ENCODE measurements at regions not wholly inside any gene's neighbourhood (a gene's known extent, or its start where the extent isn't known, plus 50 kb on each side); places are given as distances from the start of the nearest gene placed in this dataset.
"Not testable (repeated sequence)": the region's sequence is repeated elsewhere in the genome, so short reads cannot be mapped to it uniquely, and the experiment has no call there.

DNA sequence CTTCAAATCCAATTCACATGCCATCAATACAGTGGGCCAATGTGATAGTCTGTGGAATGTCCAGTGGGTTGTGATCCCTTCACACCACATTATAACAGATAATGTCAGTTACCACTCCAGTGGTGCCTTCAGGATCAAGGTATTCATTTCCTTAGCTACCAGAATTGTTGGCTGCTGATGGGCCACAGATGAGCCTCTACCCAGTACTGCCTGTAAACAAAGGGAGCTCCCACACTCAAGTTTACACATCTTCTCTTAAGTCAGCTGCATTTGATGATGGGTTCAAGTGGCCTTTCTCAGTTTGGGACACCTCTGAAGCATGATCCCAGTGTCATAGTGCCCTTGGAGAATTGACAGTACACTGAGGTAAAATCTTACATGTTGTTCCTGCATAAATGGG lies 477.0 kb upstream of the CD180 start:
- DNase-seq, result no peak

DNA sequence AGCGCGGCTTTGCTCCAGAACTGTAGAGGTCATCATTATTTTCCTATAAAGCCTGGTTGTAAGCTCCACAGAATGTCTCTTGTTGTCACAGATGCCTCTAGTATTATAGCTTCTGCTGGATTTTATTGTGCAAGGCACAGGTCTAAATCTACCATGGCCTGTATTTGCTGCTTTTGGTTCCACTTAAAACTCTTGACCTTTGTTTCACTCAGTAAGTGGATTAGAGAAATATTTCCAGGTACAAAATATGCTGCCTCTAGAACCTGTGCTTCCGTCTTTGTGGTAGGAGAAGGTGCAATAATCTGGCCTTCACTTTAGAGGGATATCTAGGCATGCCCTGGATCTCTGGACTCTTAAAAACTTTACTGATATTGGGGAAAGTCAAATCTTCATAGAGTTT lies 476.6 kb upstream of the CD180 start:
- DNase-seq, result no peak

DNA sequence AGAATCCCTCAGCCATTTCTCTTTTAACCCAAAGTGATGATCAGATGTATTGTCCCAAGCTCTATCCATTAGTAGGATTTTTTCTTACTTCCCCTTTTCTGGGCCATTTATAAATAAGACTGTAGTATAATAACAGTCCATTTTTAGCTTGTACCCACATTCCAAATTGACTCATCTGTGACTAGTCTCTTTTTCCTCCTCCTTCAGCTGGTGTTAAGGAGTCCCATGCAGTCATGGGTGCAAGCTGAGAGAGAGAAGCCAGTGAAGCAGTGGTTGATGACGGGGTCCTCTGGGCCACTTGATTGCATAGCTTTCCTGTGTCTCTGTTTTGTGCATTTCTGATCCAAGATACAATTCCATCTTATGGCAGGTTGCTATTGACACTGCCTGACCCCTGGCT lies 476.0 kb upstream of the CD180 start:
- no peak for DNase-seq

DNA sequence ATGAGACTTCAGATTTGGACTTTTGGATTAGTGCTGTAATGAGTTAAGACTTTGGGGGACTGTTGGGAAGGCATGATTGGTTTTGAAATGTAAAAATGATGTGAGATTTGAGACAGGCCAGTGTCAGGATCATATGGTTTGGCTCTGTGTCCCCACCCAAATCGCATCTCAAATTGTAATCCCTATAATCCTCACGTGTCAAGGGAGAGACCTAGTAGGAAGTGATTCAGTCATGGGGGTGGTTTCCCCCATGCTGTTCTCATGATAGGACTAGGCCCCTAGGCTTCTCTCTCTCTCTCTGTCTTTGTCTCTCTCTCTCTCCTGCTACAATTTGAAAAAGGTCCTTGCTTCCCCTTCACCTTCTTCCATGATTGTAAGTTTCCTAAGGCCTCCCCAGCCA lies 473.3 kb upstream of the CD180 start:
- no peak for DNase-seq

DNA sequence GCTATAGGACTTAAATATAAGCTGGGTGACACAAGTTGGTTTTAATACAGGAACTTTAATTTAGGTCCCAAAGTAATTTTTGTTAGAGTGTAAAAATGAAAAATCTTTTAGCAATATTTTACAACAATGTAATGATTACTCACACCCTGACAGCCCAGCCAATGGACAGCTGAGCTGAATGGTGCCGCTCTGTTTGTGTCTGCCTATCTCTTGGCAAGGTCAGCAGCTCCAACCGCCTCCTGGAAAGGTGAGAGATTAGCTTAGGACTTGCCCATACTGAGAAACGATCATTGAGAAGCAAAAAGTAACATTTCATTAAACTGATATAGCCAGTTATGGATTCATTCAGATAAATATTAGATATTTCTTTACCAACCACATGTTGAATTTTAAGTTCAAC lies 463.6 kb upstream of the CD180 start:
- DNase-seq, result no peak

DNA sequence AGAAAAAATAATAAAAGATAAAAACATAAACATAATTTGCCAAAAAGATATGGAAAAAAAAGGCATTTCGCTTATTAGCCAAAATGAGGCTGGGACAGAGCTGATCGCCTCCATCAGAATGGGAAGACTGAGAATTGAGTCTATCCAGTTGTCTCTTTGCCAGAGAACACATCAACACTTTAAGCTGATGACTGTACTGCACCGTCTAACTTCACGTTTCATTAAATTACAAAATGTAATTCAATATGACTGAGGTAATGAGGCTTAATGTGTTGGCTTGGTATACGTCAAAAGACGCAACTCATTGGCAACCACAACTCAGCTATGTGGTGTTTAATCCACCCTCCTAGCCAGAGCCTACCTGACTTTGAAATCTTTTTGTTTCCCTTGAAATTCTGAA lies 462.7 kb upstream of the CD180 start:
- no peak for DNase-seq

DNA sequence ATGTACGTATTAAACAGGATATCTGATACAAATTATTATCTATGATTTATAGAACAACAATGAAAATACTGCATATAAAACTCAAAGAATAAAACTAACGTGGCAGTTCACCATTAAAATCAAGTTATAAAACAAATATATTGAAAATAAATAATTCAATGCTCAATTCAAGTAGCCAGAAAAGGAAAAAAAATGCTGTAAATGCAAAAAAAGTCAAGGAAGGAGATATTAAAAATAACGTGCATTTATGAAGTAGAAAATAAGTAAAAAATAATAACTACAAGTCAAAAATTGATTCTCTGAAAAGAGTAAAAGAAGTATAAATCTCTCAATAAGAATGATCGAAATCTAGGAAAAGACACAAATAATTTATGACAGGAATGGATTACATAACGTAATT lies 460.5 kb upstream of the CD180 start:
- no peak for DNase-seq

DNA sequence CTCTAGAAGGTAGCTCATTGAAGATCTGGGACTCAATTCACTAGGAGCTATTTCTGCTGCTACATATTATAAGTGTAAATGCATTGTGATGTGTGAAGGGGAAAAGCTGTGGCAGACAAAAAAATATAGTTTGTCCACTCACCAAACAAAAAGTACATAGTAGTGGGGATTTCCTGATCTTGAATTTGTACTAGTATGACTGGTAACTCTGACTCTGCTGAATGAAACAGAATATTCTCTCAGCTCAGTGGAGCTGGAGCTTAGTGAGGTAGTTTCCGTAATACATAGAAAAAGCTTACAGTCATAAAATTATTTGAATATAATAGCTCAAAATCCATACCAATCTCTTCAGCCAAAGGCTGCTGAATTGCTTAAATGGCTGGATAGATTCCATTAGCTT lies 455.6 kb upstream of the CD180 start:
- no peak for DNase-seq

DNA sequence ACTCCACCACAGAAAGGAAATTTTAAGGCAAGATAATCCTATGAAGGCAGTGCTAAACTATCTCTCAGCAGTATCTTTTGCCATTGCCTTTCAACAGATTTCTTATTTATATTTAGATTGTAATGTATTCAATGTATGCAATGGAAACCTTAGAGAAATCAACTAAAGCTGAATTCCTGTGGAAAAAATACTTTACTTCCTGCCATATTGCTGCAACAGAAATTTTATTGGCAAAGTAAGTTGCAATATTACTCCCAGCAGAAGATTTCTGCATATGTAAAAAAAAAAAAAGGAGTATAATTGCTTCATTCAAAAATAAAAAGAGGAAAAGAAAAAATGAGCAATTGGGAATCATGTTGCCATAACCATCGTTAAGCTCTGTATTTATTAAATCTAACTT lies 454.6 kb upstream of the CD180 start:
- DNase-seq, result no peak

DNA sequence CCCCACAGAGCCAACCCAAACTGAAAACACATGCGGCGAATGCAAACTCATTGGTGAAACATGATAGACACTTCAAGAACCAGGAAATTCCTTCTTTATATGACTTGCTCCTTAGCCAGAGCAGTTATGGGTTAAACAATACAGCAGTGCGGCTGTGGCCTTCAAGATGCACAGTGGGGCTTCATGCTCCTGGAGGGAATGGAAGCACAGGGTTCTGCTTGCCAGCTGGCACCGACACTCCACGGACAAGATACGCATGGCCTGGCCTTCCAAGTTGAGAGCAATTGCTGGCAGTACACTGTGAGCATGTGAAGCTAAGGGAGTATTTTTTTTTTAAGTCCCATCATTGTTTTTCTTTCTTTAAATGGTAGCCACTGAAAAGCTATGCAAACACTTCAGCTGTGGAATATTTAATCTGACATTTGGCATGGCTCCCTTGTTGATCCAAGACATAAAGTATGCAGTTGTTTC lies 451.6 kb upstream of the CD180 start:
- DNase-seq, result peak; percentile 45

DNA sequence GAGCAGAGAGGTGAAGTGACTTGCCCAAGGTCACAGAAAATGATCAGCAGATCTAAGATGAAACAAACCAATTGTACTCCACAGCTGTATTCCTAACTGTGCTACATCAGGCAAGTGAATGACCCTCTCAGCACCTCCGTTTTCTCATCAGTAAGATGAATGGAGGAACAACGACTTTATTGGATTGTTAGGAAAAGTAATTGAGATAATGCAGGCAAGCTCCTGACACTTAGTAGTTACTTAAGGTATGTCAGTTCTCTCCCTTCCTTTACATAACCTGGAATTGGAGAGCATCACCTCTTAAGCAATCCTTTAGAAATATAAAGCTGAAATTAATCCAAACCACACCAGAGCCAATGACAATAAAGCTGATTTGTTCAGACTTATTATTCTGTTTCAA lies 451.2 kb upstream of the CD180 start:
- no peak for DNase-seq

DNA sequence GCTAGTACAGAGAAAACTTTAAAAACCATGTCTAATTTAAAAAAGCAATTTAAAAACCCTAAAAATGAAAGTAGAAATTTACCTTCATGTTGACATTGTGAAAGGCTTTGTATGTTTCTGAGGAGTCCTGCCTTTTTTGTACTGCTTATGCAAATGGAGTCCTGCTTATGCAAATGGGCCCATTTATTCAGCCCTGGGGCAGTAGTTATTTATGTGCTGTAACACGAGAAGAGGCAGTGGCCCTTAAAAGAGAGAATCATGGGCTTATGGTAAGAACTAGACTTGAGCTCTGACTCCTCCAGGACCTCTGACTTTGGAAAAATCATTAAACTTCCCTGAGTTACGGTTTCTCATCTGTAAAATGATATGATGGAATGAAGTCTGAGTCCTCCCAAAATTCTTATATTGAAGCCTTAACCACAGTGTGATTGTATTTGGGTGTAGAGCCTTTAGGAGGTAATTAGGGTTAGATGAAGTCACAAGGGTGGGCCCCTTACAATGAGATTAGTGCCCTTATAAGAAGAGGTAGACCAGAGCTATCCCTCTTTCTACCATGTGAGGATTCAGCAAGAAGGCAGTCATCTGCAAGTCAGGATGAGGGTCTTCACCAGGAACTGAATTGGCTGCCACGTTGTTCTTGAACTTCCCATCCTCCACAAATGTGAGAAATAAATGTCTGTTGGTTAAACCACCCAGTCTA lies 447.8 kb upstream of the CD180 start:
- DNase-seq, result no peak

DNA sequence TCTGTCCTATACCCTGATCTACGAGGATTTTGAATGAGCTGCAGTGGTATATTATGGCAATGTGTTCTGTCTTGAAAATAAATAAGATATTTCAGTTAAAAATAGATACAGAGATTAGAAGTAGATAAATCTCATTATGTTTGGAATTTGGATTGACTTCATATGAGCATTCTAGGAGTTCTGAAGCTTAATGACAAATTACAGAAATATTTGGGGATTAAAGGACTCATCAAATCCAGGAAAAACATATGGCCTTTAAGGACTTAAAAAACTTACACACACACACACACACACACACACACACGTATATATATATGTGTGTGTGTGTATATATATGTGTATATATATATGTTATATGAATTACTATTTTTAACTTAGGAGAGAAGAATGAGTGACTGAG lies 446.9 kb upstream of the CD180 start:
- DNase-seq, result no peak

DNA sequence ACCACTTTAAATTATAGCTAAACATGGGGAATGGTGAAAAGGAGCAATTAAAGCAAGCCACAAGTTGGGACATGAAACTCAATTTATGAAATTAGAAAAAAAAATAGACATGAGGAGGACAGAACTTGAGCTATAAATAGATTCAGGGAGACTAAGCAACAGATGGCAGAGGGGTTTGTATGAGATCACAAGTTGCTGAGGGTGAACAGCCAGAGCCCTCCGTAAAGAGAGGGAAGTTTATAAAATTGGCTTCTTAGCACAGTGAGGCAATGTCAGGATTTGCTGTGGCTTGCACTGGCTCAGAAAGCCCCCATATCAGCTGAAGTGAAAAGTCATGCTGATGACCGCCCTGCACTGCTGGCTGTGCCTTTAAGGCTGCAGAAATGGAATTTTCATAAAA lies 443.4 kb upstream of the CD180 start:
- no peak for DNase-seq

DNA sequence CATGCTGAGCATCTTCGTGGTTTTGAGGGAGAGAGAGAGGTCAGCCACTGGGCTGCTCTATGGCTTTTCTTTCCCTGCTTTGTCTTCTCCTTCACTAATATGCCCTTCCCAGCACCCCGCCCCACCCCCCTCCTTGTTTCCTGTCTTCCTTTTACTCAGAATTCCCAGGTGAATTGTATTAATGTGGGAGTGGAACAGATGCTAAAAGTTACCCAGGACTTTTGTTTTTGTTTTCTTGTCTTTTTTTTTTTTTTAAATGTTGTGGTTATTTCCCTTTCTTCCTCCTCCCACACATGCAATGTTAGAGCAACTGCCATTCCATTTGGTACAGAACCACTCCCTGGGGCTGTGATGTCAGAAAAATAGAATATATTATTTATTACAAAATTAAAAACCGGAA lies 442.7 kb upstream of the CD180 start:
- DNase-seq, result no peak

DNA sequence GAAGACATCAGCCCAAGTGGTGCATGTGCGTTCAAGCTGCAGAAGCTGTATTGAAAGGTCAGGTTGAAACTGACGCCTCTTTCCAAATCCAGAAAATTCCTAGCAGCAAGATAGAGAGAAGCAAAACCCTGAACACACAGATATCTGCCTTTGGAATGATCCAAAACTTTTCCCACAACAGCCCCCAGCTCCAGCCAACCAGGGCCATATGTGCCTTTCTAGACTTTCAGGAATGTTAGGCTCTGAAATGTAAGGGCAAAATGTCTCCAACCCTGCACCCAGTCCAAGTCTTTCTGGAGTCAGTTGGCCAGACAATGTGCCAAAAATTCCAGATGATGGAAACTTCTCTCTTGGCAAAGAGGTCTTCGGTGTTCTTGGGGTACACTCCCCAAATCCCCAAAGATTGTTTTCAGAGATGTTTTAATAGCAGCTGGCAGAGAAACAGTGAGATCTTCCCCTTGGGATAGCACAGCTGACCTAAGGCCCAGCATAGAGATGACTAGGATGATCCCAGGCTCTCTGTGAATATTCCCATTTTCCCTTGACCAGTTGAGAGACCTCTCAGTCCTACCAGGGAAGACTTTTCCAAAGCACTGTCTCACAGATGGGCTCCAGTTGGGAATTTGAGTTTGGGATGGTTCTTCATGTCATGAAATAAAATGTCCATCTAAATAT lies 440.4 kb upstream of the CD180 start:
- no peak for DNase-seq

DNA sequence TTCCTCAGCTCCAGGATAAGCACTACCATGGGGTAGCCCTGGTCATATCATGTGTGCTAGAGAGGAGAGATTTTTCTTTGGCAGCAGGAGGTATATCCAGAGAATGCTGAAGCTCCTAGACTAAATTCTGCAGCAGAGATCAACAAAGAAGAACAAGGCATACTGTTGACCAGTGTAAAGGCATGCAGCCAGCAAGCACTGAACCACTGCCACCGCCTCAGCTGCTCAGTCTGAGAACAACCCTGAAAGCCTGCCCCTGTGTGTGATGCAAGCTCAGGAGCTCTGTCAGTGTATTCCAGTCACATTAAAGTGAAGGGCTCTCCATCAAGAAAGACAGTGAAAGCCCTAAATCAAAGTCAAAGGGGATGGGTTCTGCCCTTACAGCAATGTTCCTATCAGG lies 439.5 kb upstream of the CD180 start:
- no peak for DNase-seq

DNA sequence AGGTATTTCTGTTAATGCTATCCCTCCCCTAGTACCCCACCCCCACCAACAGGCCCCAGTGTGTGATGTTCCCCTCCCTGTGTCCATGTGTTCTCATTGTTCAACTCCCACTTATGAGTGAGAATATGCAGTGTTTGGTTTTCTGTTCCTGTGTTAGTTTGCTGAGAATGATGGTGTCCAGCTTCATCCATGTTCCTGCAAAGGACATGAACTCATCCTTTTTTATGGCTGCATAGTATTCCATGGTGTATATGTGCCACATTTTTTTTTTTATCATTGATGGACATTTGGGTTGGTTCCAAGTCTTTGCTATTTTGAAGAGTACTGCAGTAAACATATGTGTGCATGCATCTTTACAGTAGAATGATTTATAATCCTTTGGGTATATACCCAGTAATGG lies 430.5 kb upstream of the CD180 start:
- not testable (repeated sequence) for DNase-seq

DNA sequence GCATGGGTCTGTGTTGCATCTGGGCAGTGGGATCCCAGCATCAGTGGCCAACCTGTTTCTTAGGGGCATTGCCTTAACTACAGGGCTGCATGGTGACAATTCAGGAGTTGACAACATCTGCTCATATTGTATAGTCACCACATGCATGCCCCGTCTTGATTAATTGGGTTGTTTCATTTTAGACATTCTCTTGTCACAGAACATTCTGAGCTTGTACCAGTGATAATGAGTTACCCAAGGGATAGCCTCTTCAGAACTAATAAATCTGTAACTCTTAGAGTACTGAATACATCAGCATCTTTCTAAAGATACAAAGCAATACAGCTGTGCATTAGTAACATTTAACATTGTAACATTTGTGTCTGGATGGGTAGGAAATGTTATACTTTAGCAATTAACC lies 426.5 kb upstream of the CD180 start:
- DNase-seq, result no peak

DNA sequence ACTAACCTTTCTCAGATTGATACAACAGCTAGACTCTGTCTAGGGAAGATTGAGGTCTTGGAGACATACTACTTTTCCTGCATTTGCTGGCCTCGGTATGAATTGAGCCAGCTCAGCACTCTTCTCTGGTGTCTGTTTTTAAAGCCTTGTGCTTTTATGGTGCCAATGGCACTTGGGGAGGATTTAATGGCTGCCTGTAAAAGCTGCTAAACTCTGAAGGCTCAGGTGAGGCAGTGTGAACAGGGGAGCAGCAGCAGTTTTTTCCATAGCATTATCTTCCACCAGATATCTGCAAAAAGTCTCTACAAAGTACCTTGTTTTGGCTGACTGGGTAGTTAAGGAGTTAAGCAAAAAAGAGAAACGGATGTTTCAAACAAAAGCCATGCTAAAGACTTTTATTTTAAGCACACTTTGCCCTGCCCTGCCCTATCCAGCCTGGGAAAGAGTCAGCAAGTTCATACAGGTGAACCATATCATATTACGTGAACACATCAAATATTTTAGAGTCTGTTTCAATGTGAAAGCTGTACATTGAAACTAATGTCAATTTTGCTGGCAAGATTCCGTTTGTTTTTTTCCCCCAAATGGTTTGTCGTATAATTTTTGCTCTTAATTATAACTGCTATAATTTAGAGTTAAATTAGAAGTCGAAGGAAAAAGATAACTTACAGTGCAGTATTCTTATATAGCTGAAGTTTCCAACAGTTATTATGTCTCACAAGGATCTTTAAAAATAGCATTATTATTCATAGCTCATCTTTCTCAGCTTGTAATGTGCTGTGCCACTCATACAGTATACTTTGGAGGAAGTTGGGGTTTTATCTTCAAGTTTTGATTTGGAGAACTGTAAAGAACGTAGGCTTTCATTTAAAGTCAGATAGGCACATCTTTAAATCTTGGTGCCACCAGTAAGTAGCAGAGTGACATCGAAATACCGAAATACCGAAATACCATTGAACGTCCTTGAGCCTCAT lies 424.1 kb upstream of the CD180 start:
- peak; percentile 10 for DNase-seq

DNA sequence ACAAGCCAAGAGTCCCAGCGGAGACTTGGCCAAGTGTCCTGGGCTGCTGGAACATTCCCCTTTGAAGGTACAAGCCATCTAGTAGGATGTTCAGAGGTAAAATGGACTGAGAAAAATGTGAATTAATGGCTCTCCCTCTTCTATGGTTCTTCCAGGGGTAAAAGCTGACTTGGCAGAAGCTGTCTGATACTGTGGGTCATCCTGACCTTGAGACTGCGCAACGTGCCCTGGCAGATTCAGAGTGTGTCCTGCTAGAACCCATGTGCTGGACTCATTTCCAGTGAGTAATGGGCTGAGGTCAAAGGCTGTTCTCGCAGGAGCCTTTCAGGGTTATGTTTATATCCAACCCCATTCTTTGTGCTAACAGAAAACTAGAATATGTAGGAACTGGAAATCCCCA lies 423.0 kb upstream of the CD180 start:
- no peak for DNase-seq

DNA sequence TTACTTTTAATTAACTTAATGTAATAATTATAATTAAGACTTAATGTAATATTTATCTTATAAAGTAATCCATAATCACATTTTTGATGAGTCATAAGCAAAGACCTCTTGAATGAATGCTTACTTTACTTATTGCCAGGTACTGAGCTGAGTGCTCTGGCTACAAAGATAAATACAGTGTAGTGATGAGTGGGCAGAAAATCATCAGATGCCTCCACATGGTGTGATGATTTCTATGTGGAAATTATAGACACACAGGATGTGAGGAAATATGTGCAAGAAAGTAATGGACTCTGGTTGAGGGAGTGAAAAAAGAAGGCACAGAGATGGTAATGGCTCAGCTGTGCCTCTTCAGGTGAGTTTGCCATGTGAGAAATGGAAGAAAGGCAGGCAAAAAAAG lies 422.6 kb upstream of the CD180 start:
- no peak for DNase-seq

DNA sequence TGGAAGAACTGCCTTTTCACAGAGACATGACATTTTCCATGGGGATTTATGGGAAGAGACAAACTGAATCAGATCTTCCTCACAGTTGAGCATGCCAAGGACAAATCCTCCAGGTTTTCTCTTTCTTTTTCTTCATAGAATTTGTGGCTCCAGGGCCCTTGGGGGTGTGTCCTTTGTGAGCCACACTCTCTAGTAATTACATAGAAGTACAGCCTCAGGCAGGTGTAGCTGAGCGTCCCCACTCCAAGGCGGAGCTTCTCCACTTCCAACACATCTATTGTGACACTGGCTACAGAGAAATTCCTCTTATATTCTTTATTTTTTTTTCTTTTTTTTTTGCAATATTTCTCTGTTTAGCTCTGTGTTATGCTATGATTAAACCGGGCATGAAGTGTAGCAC lies 420.5 kb upstream of the CD180 start:
- no peak for DNase-seq

DNA sequence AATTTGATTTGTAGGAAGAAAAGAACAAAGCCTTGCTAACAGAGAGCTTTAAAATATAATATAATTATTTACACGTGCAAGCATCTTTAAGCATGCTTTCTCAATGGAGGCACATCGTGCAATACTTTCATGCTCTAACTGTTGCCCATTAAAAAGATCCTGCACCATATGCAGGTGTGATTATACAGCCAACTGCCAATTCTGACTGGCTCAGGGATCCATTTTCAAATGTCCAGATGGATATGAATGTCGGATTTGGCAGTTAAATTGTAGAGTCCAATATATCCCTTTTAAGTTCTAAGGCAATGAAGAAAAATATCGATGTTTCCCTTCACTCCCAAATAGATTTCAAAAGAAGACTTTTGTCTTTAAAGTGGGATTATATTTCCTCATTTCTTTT lies 416.4 kb upstream of the CD180 start:
- no peak for DNase-seq

Data from DMS153 (cell line).